ENCODE measurements at regions not wholly inside any gene's neighbourhood (a gene's known extent, or its start where the extent isn't known, plus 50 kb on each side); places are given as distances from the start of the nearest gene placed in this dataset.

DNA sequence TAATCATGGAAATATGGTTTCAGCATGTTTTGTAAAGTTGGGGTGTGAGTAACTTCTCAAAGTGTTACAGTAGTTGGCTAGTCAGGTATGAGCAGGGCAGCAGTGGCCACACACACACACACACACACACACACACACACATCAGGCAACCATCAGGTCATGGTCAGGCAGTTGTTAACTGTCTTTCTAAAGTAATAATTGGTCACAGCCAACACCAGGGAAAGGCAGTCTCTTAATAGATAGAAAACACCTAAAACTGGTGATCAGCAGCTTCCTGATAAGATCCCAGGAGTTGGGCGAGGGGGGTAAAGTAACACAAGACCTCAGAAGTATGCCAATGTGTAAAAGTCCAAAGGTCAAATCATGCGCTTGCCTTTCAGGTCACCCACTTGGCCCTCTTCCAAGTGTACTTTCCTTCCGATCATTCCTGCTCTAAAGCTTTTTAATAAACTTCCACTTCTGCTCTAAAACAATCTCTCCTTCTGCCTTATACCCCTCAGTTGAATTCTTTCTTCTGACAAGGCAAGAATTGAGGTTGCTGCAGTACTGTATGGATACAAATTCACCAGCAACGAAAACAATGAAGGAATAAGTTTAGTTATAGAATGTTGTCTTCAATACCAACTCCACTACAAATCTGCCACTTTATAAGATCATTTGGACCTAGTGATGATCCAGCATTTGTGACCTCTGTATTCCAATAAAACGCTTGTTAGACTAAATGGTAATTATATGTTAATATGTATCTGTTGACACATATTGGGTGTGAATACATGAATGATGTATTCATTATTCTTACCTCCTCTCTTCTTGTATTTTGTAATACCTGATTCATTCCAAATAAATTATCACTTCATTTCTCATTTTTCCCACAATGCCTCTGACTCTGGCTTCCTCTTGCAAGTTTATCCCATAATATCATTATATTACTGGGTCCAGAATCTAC is 254.3 kb downstream of the METTL4 start:
- TF ChIP-seq, protein P1, sequence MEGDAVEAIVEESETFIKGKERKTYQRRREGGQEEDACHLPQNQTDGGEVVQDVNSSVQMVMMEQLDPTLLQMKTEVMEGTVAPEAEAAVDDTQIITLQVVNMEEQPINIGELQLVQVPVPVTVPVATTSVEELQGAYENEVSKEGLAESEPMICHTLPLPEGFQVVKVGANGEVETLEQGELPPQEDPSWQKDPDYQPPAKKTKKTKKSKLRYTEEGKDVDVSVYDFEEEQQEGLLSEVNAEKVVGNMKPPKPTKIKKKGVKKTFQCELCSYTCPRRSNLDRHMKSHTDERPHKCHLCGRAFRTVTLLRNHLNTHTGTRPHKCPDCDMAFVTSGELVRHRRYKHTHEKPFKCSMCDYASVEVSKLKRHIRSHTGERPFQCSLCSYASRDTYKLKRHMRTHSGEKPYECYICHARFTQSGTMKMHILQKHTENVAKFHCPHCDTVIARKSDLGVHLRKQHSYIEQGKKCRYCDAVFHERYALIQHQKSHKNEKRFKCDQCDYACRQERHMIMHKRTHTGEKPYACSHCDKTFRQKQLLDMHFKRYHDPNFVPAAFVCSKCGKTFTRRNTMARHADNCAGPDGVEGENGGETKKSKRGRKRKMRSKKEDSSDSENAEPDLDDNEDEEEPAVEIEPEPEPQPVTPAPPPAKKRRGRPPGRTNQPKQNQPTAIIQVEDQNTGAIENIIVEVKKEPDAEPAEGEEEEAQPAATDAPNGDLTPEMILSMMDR (IDR thresholded peaks at IDR 0.05; ENCODE audit: borderline replicate concordance, control extremely low read depth, extremely low read depth, insufficient read depth, missing control alignments), result no peak
- DNase-seq (ENCODE audit: low spot score), result no peak
- in situ Hi-C loops (cut with MboI; ENCODE audit: low sequenced_read_pairs, unreplicated experiment), result no loop called here

DNA sequence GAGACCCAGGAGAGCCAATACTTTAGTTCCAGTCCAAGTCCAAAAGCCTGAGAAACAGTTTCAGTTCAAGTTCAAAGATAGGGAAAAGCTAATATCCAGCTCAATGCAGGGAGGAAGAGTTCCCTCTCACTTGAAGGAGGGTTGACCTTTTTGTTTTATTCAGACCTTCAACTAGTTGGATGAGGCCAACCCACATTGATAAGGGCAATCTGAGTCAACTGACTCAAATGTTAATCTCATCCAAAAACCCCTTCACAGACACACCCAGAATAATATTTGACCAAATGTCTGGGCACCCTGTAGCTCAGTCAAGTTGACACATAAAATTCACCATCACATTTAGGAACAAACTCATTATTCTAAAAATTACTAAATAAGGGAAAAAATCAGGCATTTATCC is 246.8 kb downstream of the METTL4 start:
- in situ Hi-C loops (cut with MboI; ENCODE audit: low sequenced_read_pairs, unreplicated experiment), result no loop called here
- TF ChIP-seq, protein P1 (IDR thresholded peaks at IDR 0.05; ENCODE audit: borderline replicate concordance, control extremely low read depth, extremely low read depth, insufficient read depth, missing control alignments), result no peak
- DNase-seq (ENCODE audit: low spot score), result no peak

DNA sequence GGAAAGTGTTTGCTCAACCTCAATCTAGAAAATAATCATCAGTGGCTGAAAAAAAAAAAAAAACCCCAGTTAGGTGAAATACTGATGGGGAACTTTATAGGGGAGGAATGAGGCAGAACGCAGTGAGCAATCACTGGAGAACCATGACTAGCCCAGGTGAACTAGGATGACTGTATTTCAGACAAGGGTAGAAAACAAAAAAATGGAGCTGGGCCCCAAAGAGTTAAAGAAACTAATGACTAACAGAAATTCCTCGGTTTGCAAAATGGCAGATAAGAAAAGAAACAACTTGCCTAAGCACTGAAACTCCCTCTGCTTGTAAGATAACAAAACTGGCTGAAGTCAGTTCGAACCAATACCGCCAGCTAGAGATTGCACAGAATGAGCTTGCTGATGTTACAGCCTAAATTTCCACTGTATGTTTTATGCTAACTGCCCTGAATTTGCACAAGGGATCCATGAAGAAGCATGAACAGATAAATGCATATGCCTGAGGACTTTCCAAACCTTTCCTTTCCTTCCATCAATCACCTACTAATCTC is 245.9 kb downstream of the METTL4 start:
- DNase-seq (ENCODE audit: low spot score), result no peak
- in situ Hi-C loops (cut with MboI; ENCODE audit: low sequenced_read_pairs, unreplicated experiment), result loop anchor here (25.0 kb wide), 1 partner anchor 212 kb away; no protein-coding TSS in a partner anchor
- TF ChIP-seq, protein P1 (IDR thresholded peaks at IDR 0.05; ENCODE audit: borderline replicate concordance, control extremely low read depth, extremely low read depth, insufficient read depth, missing control alignments), result no peak

DNA sequence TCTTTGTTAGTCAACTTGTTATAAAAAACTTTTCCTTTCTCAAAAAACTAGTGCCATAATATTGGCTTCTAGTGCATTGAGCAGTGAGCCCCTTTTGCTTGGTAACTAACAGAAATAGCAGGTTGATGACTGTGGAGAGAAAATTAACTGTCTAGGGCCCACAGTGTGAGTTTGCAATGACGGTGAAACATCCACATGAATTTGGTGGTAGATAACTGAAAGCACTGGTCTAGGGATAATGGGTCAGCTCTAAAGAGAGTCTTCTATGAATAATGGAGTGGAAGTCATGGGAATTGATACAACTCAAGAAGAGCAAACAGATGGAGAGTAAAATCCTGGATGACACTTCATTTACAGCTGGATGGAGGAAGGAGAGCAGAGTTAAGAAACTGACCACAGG is 245.4 kb downstream of the METTL4 start:
- no peak for DNase-seq (ENCODE audit: low spot score)
- TF ChIP-seq, protein P1 (IDR thresholded peaks at IDR 0.05; ENCODE audit: borderline replicate concordance, control extremely low read depth, extremely low read depth, insufficient read depth, missing control alignments), result no peak
- in situ Hi-C loops (cut with MboI; ENCODE audit: low sequenced_read_pairs, unreplicated experiment), result loop anchor here (25.0 kb wide), 1 partner anchor 211 kb away; no protein-coding TSS in a partner anchor

DNA sequence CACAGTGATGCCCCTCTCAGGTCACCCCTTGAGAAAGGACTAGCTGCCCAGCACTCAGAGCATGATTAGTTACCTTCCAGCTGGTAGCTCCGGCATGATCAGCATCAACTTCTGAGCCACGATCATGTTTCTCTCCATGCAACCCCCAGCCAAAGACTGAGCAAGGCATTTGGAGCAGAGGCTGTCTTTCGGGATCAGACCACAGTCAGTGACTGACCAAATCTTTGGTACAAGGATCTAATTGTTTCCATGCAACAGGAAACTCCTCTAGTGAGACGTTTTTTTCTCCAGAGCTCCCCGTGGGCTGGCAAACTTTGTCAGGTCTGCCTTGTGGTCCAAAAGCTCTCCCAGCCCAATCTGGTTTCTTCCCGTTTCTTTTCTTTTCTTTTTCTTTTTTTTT is 244.3 kb downstream of the METTL4 start:
- in situ Hi-C loops (cut with MboI; ENCODE audit: low sequenced_read_pairs, unreplicated experiment), result loop anchor here (25.0 kb wide), 1 partner anchor 210 kb away; no protein-coding TSS in a partner anchor

DNA sequence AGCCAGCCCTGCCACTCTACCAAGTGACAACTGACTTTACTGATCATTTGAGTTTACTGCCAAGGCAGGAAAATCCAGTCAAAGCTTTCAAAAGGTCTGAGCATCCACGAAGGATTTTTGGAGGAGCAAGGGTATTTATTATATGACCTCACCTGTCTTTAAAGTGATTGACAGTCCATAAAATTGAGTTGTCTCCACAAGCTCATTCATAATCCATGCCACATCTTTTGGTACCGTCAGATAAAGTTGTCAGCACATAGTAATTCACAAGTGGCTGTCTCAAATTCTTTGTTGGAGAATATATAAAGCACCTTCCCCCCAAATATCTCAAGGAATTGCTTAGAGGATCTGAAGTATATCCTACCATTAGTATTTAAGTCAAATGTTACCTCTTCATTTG is 240.5 kb downstream of the METTL4 start:
- TF ChIP-seq, protein P1 (IDR thresholded peaks at IDR 0.05; ENCODE audit: borderline replicate concordance, control extremely low read depth, extremely low read depth, insufficient read depth, missing control alignments), result no peak
- DNase-seq (ENCODE audit: low spot score), result no peak
- in situ Hi-C loops (cut with MboI; ENCODE audit: low sequenced_read_pairs, unreplicated experiment), result loop anchor here (25.0 kb wide), 1 partner anchor 207 kb away; no protein-coding TSS in a partner anchor

More for the DNA sequence above, 244.3 kb downstream of the METTL4 start:
- no peak for DNase-seq (ENCODE audit: low spot score)
- TF ChIP-seq, protein P1 (IDR thresholded peaks at IDR 0.05; ENCODE audit: borderline replicate concordance, control extremely low read depth, extremely low read depth, insufficient read depth, missing control alignments), result no peak
